H9 (cell line): ENCODE measurements at regions not wholly inside any gene's neighbourhood (a gene's known extent, or its start where the extent isn't known, plus 50 kb on each side); places are given as distances from the start of the nearest gene placed in this dataset.

Experiments
- DNase-seq: peaks from one replicate; pipeline ENCODE4 v3.0.0-alpha.2; 2017
- H2AFZ ChIP-seq: one replicate; pipeline ENCODE4 v1.6.1; 2013; ENCODE audit warnings: mild to moderate bottlenecking, low read length, control low read depth, moderate library complexity
- H2AK5ac ChIP-seq: 2 replicates; pipeline ENCODE4 v1.6.1; 2013; ENCODE audit warnings: low read length, control low read depth, mixed read lengths; ENCODE audit not compliant: insufficient read length
- H2BK120ac ChIP-seq: one replicate; pipeline ENCODE4 v1.6.1; 2013; ENCODE audit warnings: low read depth, mild to moderate bottlenecking, low read length, control low read depth, inconsistent platforms; ENCODE audit not compliant: poor library complexity, severe bottlenecking
- H2BK12ac ChIP-seq: 2 replicates; pipeline ENCODE4 v1.6.1; 2013; ENCODE audit warnings: low read length, control low read depth, mixed read lengths, low read depth; ENCODE audit not compliant: insufficient read length
- H2BK15ac ChIP-seq: 2 replicates; pipeline ENCODE4 v1.6.1; 2013; ENCODE audit warnings: low read depth, low read length, control low read depth
- H2BK20ac ChIP-seq: one replicate; pipeline ENCODE4 v1.6.1; 2013; ENCODE audit warnings: low read depth, mild to moderate bottlenecking, low read length, control low read depth, inconsistent platforms; ENCODE audit not compliant: poor library complexity, severe bottlenecking
- H2BK5ac ChIP-seq: 2 replicates; pipeline ENCODE4 v1.6.1; 2013; ENCODE audit warnings: low read length, control low read depth, mixed read lengths; ENCODE audit not compliant: insufficient read length
- H3K14ac ChIP-seq: 2 replicates; pipeline ENCODE4 v1.6.1; 2013; ENCODE audit warnings: low read length, control low read depth; ENCODE audit not compliant: insufficient read depth
- H3K18ac ChIP-seq: 2 replicates; pipeline ENCODE4 v1.6.1; 2013; ENCODE audit warnings: low read depth, mild to moderate bottlenecking, mixed read lengths, low read length, control low read depth; ENCODE audit not compliant: insufficient read length
- H3K23ac ChIP-seq: 2 replicates; pipeline ENCODE4 v1.6.1; 2013; ENCODE audit warnings: low read length, control low read depth, mixed read lengths, low read depth; ENCODE audit not compliant: insufficient read length
- H3K23me2 ChIP-seq: 2 replicates; pipeline ENCODE4 v1.6.1; 2013; ENCODE audit warnings: low read depth, mild to moderate bottlenecking, mixed read lengths, low read length, control low read depth; ENCODE audit not compliant: insufficient read length, poor library complexity, severe bottlenecking
- H3K27ac ChIP-seq: 2 replicates; pipeline ENCODE4 v1.5.1; 2013; ENCODE audit warnings: low read length, control low read depth, mixed read lengths, low read depth; ENCODE audit not compliant: insufficient read length
- H3K27me3 ChIP-seq: 2 replicates; pipeline ENCODE4 v1.6.1; 2013; ENCODE audit warnings: low read length, control low read depth, inconsistent platforms; ENCODE audit not compliant: insufficient read depth
- H3K4ac ChIP-seq: 2 replicates; pipeline ENCODE4 v1.6.1; 2013; ENCODE audit warnings: low read depth, mild to moderate bottlenecking, control low read depth, inconsistent platforms, low read length, moderate library complexity
- H3K4me1 ChIP-seq: 2 replicates; pipeline ENCODE4 v1.6.1; 2013; ENCODE audit warnings: low read length, control low read depth, inconsistent platforms; ENCODE audit not compliant: insufficient read depth
- H3K4me2 ChIP-seq: 2 replicates; pipeline ENCODE4 v1.6.1; 2013; ENCODE audit warnings: low read length, control low read depth, mixed read lengths; ENCODE audit not compliant: insufficient read length, insufficient read depth
- H3K56ac ChIP-seq: 2 replicates; pipeline ENCODE4 v1.6.1; 2013; ENCODE audit warnings: low read depth, mild to moderate bottlenecking, mixed read lengths, low read length, control low read depth; ENCODE audit not compliant: insufficient read length
- H3K79me1 ChIP-seq: 2 replicates; pipeline ENCODE4 v1.6.1; 2013; ENCODE audit warnings: low read depth, mild to moderate bottlenecking, moderate library complexity, low read length, control low read depth, inconsistent platforms; ENCODE audit not compliant: insufficient read depth, poor library complexity, severe bottlenecking
- H3K79me2 ChIP-seq: 2 replicates; pipeline ENCODE4 v1.6.1; 2013; ENCODE audit warnings: low read length, control low read depth, inconsistent platforms; ENCODE audit not compliant: insufficient read depth
- H3K9ac ChIP-seq: 2 replicates; pipeline ENCODE4 v1.6.1; 2013; ENCODE audit warnings: low read length, control low read depth, mixed read lengths; ENCODE audit not compliant: insufficient read length; ENCODE audit errors: extremely low read depth
- H3K9me3 ChIP-seq: one replicate; pipeline ENCODE4 v1.6.1; 2013; ENCODE audit warnings: low read depth, low read length, inconsistent platforms; ENCODE audit not compliant: control insufficient read depth
- H3T11ph ChIP-seq: one replicate; pipeline ENCODE4 v1.6.1; 2013; ENCODE audit warnings: mild to moderate bottlenecking, low read length, control low read depth, inconsistent platforms
- H4K20me1 ChIP-seq: one replicate; pipeline ENCODE4 v1.6.1; 2013; ENCODE audit not compliant: control insufficient read depth, insufficient read length, insufficient read depth
- H4K5ac ChIP-seq: 2 replicates; pipeline ENCODE4 v1.6.1; 2013; ENCODE audit warnings: low read depth, mild to moderate bottlenecking, mixed read lengths, low read length, control low read depth; ENCODE audit not compliant: insufficient read length
- H4K8ac ChIP-seq: replicated peaks from 2 replicates; pipeline ENCODE4 v1.6.1; 2013; ENCODE audit warnings: low read length, control low read depth, mixed read lengths, low read depth; ENCODE audit not compliant: insufficient read length
- H4K91ac ChIP-seq: 2 replicates; pipeline ENCODE4 v1.6.1; 2013; ENCODE audit warnings: low read depth, mild to moderate bottlenecking, moderate library complexity, mixed read lengths, low read length, control low read depth; ENCODE audit not compliant: insufficient read length
- H3K27ac Mint-ChIP-seq, 3 experiments: 2 replicates in 2 of 3; 3 replicates in 1 of 3; pipeline ENCODE4 v1.8.0; 2020 to 2021; ENCODE audit warnings: mixed read lengths in 3 of 3, mild to moderate bottlenecking in 1 of 3, moderate library complexity in 1 of 3
- H3K27me3 Mint-ChIP-seq: 2 replicates; pipeline ENCODE4 v1.8.0; 2021; ENCODE audit warnings: low read depth, mild to moderate bottlenecking, moderate library complexity, mixed read lengths
- H3K36me3 Mint-ChIP-seq, 3 experiments: 2 replicates in 2 of 3; 3 replicates in 1 of 3; pipeline ENCODE4 v1.8.0; 2020 to 2021; ENCODE audit warnings: low read depth in 3 of 3, mixed read lengths in 3 of 3; ENCODE audit not compliant: insufficient read depth in 1 of 3
- H3K4me1 Mint-ChIP-seq, 2 experiments: 2 replicates each; pipeline ENCODE4 v1.8.0; 2020; ENCODE audit warnings: mixed read lengths in 2 of 2
- H3K4me3 Mint-ChIP-seq, 2 experiments: 2 replicates in 1 of 2; 3 replicates in 1 of 2; pipeline ENCODE4 v1.8.0; 2020 to 2021; ENCODE audit warnings: mild to moderate bottlenecking in 2 of 2, mixed read lengths in 2 of 2, moderate library complexity in 1 of 2
- H3K9me3 Mint-ChIP-seq, 2 experiments: 2 replicates in 1 of 2; 3 replicates in 1 of 2; pipeline ENCODE4 v1.8.0; 2020; ENCODE audit warnings: mild to moderate bottlenecking in 2 of 2, mixed read lengths in 2 of 2, moderate library complexity in 1 of 2
- WGBS: extraction: QIAGEN DNeasy Blood & Tissue Kit; methylation state at CpG from one replicate; pipeline ENCODE4 v1.1.7; 2013; ENCODE audit warnings: missing lambda C conversion rate, low lambda C conversion rate, mixed read lengths; ENCODE audit not compliant: insufficient read length; ENCODE audit errors: extremely low coverage; 5-methylcytosine and 5-hydroxymethylcytosine counted together
- TF ChIP-seq, protein P1 (sequence below): fragments of 200-600 bp; sonication (generic); conservative IDR thresholded peaks from 3 replicates; pipeline ENCODE4 v1.8.0; 2021; ENCODE audit warnings: antibody characterized with exemption, mild to moderate bottlenecking

GRCh38 chr18:39030124-39030655, 1464.6 kb upstream of the CELF4 start:
- Histone ChIP-seq H3K23me2 (no peaks in the 10 kb centered on the region), H3K27me3 (no peaks in the 10 kb centered on the region), H3K79me2 (no peaks in the 10 kb centered on the region), H2BK12ac (no peak overlapping the region), H4K20me1 (no peaks in the 10 kb centered on the region), H3K9ac (no peak overlapping the region), H2AK5ac (no peak overlapping the region), H4K8ac (no peak overlapping the region), H3K4ac (no peak overlapping the region), H3K79me1 (no peaks in the 10 kb centered on the region), H2BK5ac (no peak overlapping the region), H2BK120ac (no peak overlapping the region), H3K18ac (no peak overlapping the region), H2BK20ac (no peak overlapping the region), H3K14ac (no peak overlapping the region), H3K23ac (no peak overlapping the region), H3K56ac (no peak overlapping the region), H4K91ac (no peak overlapping the region), H4K5ac (no peak overlapping the region), H2BK15ac (no peak overlapping the region), H3K4me2 (no peak overlapping the region), H3T11ph (no peak overlapping the region), H3K27ac (no peak overlapping the region), H2AFZ (no peak overlapping the region), H3K4me1 (no peaks in the 10 kb centered on the region), H3K9me3 (no peaks in the 10 kb centered on the region)
- Mint-ChIP-seq H3K36me3 (no peaks in the 10 kb centered on the region), H3K4me1 (no peaks in the 10 kb centered on the region), H3K27me3 (no peaks in the 10 kb centered on the region), H3K27ac (no peak overlapping the region), H3K4me3 (no peak overlapping the region), H3K9me3 (no peaks in the 10 kb centered on the region)
- WGBS, result no CpG with 5 or more reads among the region's 2 CpGs
- TF ChIP-seq, protein P1, sequence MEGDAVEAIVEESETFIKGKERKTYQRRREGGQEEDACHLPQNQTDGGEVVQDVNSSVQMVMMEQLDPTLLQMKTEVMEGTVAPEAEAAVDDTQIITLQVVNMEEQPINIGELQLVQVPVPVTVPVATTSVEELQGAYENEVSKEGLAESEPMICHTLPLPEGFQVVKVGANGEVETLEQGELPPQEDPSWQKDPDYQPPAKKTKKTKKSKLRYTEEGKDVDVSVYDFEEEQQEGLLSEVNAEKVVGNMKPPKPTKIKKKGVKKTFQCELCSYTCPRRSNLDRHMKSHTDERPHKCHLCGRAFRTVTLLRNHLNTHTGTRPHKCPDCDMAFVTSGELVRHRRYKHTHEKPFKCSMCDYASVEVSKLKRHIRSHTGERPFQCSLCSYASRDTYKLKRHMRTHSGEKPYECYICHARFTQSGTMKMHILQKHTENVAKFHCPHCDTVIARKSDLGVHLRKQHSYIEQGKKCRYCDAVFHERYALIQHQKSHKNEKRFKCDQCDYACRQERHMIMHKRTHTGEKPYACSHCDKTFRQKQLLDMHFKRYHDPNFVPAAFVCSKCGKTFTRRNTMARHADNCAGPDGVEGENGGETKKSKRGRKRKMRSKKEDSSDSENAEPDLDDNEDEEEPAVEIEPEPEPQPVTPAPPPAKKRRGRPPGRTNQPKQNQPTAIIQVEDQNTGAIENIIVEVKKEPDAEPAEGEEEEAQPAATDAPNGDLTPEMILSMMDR, result no peak
- no peak for DNase-seq
